DMS153 treated with DMSO at 0.1 percent for 48 hours (cell line): ENCODE measurements at regions not wholly inside any gene's neighbourhood (a gene's known extent, or its start where the extent isn't known, plus 50 kb on each side); places are given as distances from the start of the nearest gene placed in this dataset.
"Not testable (repeated sequence)": the region's sequence is repeated elsewhere in the genome, so short reads cannot be mapped to it uniquely, and the experiment has no call there.

Experiments
- DNase-seq: peaks from one replicate; lab custom pipeline; 2025; ENCODE audit not compliant: unreplicated experiment; lab: John Stamatoyannopoulos, UW

DNA sequence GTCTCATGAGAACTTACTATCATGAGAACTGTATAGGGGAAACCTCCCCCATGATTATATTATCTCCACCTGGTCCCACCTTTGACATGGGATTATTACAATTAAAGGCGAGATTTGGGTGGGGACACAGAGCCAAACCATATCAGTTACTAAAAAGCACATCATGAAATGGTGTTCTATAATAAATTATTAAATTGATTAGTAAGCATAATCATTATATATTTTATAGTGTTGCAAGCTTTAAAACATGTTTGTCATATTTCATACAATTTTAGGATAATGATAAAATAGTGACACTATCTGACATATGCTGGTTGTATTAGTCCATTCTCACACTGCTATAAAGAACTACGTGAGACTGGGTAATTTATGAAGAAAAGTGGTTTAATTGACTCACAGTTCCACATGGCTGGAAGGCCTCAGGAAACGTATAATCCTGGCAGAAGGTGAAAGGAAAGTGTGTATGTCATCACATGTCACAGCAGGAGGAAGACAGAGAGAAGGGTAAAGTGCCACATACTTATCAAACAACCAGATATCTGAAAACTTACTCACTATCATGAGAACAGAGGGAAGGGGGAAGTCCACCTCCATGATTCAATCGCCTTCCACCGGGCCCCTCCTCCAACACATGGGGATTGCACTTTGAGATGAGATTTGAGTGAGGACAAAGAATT is 539.2 kb upstream of the OLFM3 start:
- no peak for DNase-seq

DNA sequence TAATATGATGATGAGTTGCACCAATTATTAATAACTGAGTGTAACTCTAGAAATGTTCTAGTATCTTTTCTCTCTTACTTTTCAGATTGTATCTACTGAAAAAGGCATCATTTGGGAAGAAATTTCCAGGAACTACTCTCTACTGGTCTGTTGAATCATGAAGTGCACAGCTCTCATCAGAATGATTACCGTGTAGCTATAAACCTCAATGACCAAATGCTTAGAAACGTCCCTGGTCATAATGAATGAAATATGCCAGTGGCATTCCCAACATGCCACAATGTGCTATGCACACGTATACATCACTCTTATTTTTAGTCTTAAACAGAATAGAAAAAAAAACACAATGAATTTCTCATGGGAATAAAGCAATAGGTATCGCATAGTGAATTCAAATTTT is 534.3 kb upstream of the OLFM3 start:
- no peak for DNase-seq

DNA sequence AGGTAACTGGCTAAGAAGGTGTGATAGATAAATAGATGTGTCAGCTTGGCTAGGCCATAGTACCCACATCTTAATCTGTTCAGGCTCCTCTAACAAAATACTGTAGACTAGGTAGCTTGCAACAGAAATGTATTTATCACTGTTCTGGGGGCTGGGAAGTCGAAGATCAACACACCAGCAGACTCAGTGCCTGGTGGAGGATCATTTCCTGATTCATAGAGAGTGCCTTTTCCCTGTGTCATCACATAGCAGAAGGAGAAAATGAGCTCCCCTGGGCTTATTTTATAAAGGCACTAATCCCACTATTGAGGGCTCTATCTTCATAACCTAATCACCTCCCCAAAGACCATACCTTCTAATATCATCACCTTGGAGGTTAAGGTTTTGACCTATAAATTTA is 532.7 kb upstream of the OLFM3 start:
- DNase-seq = no peak

DNA sequence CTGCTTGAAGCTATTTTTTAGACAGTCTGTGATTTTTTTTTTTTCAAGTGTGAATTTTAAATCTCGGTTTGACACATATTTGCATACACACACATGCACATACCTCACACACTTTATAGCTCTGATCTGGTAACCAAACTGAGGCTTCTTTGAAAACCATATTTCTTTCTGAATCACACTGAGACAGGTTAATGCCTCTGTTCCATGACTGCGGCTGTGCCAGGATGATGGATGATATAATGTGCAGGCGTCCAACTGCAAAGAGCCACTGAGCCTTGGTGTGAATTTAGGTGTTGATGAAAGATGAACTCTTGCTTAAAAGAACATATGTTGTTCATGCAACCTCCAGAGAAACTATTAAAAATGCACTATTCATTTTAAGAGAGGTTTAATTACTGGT is 504.0 kb upstream of the OLFM3 start:
- DNase-seq = no peak

DNA sequence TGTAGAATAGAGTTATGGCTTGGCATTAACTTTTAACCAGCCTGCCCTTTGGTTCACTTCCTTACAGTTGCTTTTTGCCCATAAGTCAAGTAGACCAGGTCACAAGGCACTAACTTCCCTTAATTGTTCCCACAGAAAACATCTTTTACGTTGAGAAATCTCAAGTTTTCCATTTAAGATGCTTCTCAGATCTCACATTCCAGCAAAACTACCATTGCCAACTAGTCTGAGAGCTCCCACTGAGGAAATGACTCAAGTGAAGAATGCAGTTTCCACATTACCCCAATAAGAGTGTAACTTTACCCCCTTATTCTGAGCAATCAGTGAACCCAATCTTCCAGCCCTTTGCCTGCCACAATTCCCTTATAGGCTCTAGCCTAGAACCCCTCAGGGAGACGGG is 502.2 kb upstream of the OLFM3 start:
- DNase-seq = no peak

DNA sequence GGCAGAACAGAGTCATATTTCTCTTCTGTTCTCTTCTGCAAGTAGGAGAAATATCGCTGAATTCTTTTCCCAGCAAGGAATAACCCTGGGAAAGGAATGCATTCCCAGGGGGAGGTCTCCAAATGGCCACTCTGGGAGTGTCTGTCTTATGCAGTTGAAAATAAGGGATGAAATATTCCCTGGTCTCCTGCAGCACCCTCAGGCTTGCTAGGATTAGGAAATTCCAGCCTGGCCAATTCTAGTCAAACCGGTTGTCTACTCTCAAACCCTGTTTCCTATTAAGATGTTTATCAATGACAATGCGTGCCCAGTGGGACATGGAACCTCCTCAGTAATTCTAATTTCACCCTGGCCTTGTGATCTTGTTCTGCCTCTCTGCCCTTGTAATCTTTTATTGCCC is 501.1 kb upstream of the OLFM3 start:
- DNase-seq = not testable (repeated sequence)

DNA sequence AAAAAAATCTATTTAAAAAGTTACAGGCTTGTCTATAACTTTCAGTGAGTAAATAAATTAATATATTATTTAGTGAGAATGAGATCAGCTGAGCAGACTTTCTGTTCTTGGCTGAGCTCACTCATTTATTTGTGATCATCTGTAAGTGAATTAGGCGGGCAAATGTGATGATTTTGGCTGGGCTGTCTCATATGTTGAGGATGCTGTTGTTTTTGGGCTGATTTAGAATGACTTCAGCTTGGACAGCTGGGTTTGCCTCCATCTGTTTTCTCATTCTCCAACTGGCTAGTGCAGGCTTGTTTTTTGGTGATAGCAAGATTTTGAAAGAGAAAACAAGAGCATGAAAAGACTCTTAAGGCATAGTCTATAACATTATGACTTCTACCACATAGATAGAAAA is 475.8 kb upstream of the OLFM3 start:
- no peak for DNase-seq

DNA sequence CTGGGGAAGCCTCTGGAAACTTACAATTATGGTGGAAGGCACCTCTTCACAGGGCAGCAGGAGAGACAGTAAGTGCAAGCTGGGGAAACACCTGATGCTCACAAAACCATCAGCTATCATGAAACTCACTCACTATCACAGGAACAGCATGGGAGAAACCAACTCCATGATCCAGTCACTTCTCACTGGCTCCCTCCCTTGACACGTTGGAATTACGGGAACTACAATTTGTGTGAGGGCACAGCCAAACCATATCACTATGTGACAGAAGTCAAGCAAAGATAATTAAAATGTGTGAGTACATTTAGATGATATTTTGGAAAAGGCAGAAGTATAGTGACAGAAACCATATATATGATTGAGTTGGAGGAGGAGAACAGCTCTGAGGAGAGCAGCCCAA is 474.0 kb upstream of the OLFM3 start:
- no peak for DNase-seq

DNA sequence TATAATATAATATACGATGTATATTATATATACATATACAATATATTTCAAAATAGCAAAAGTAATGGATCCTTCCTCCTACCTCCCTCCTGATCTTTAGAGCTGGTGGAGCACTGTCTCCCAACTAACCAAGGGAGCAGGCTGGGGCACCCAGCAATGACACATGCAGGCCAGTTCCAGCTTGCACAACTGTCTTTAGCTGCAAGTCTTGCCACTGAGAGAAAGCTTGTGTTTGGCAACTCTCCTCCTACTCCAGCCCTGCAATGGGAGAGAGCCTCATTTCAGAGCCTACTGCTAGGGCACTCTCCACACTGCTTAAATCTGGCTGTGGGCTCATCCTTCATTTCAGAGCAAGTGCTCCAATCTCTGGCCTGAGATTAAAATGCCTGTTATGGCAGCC is 469.8 kb upstream of the OLFM3 start:
- no peak for DNase-seq

DNA sequence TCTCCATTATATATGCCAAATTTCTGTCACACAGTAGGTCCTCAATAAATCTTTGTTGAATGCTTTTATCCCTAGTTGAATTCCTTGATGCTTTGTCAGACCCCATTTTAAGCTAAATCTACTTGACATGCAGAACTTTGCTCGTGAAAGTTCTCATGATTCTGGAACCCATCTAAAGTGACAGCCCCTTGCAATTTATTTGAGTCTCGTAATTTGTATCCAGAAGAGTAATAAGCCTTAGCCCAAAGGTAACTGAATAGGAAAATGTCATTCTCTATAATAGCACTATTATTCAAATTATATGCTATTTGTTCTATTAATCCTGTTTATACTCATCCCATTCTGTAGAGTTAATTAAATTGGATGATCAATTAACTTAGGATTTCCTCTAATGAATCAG is 466.6 kb upstream of the OLFM3 start:
- no peak for DNase-seq

DNA sequence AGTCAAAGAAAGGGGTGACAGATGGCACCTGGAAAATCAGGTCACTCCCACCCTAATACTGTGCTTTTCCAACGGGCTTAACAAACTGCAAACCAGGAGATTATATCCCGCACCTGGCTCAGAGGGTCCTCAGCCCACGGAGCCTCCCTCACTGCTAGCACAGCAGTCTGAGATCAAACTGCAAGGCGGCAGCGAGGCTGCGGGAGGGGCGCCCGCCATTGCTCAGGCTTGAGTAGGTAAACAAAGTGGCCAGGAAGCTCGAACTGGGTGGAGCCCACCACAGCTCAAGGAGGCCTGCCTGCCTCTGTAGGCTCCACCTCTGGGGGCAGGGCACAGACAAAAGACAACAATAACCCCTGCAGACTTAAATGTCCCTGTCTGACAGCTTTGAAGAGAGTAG is 445.6 kb upstream of the OLFM3 start:
- DNase-seq = not testable (repeated sequence)

DNA sequence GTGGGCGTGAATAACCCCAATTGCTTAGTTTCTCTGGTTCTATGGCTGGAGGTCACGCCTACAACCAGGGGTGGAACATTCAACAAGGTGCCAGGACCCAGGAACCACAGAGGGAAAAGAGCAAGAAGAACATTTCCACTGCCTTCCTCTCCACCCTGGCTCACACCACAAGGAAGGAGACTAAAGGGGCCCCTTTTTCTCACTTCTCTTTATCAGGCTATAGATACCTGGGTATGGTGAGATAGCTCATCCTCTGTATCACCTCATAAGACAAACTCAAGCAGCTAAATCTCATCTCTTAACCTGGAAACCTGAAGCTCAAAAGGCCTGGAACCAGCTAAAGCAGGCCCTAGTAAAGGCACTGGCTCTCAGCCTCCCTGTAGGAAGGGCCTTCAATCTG is 438.8 kb upstream of the OLFM3 start:
- DNase-seq = no peak

DNA sequence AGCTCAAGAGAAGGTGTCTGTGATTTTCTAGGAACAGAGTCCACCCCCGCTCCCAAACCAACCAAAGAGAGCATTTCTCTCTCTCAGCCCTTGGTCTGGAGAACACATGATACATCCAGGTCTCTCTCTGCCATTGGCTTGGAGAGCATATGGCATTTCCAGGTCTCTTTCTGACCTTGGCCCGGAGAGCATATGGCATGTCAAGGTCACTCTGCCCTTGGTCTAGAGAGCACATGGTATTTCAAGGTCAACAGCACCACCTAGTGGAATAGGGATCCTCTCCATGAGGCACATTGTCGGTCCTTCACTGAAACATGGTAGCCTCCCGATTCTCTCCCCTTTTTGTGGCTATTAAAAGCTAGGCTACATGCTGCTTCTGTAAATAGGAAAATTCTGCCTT is 437.7 kb upstream of the OLFM3 start:
- peak; percentile 1 for DNase-seq

DNA sequence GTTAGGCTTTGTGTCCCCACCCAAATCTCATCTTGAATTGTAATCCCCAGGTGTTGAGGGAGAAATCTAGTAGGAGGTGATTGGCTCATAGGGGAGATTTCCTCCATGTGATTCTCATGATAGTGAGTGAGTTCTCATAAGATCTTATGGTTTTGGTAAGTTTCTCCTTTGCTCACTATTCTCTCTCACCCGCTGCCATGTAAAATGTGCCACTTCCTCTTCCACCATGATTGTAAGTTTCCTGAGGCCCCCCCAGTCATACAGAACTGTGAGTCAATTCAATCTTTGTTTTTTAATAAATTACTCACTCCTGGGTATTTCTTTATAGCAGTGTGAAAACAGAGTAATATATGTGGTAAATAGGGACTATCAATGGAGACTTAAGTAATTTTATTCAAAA is 434.5 kb upstream of the OLFM3 start:
- DNase-seq = no peak

DNA sequence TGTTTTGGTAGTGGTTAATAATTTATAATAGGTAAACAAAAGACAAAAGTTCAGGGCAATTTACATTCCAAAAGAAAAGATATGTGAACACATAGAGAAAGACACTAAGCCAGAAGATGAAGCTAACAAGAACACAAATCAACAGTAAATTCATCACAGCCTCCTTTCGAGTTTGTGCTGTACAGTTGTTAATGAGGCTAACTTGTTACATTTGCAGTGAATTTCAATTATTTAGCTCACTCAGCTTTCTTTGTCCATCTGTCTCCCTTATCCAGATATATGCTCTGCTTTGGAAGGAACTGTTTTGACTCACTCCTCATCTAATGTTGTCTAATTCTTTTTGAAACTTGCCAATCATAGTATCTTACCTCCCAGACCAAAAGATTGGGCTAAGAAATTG is 423.3 kb upstream of the OLFM3 start:
- DNase-seq = no peak
